ENCODE measurements at regions not wholly inside any gene's neighbourhood (a gene's known extent, or its start where the extent isn't known, plus 50 kb on each side); places are given as distances from the start of the nearest gene placed in this dataset.
"Not testable (repeated sequence)": the region's sequence is repeated elsewhere in the genome, so short reads cannot be mapped to it uniquely, and the experiment has no call there.

DNA sequence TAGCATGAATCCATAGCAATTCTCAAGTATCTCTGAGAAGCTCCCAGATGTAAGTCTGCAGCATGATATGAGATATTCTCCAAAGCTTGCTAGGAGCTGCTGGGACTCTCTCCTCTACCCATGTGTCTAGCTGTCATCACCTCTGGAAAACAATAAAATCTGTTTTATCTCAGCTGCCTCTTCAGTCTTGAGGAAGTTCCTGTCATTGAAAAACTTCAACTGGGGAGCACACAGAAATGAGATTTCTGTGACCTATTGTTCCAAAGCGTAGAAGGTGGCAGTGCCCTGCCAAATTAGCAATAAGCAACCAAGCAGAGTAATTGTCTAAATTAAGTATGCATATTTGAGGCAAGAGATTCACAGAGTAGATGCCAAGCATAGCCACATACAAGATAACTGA is 1380.6 kb upstream of the RAG2 start:
- Histone ChIP-seq H3K36me3 (ENCODE audit: control insufficient read depth, insufficient read depth, low read length) (no peaks in the 10 kb centered on the region), H3K9me3 (ENCODE audit: control insufficient read depth, low read depth, low read length) (no peaks in the 10 kb centered on the region), H3K4me3 (ENCODE audit: low read length) (no peak overlapping the region), H3K27me3 (ENCODE audit: control insufficient read depth, insufficient read depth, low read length) (no peaks in the 10 kb centered on the region), H3K27ac (ENCODE audit: low read length) (no peak overlapping the region), H3K4me1 (ENCODE audit: control insufficient read depth, insufficient read depth, low read length) (no peaks in the 10 kb centered on the region)
- no peak for DNase-seq
- WGBS (ENCODE audit: insufficient coverage, low lambda C conversion rate), result no CpG with 5 or more reads among the region's 1 CpG

DNA sequence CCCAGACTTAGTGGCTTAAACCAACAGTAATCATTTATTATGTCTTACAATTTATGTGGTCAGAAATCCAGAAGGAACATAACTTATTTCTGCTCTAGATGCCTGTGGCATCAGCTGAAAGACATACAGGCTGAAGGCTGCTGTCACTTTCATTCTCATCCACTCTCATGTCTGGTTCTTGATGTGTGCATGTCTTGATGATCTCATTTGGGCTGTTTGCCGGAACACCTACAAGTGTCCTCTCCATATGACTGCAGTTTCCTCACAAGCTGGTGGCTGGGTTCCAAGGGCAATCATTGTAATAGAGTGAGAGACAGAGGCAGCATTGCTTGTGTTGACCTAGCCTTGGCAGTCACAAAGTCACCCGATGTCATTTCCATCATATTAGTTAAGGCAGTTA is 1375.9 kb upstream of the RAG2 start:
- no CpG with 5 or more reads among the region's 2 CpGs for WGBS (ENCODE audit: insufficient coverage, low lambda C conversion rate)
- Histone ChIP-seq H3K36me3 (ENCODE audit: control insufficient read depth, insufficient read depth, low read length) (no peaks in the 10 kb centered on the region), H3K4me3 (ENCODE audit: low read length) (no peak overlapping the region), H3K9me3 (ENCODE audit: control insufficient read depth, low read depth, low read length) (no peaks in the 10 kb centered on the region), H3K27ac (ENCODE audit: low read length) (no peak overlapping the region), H3K4me1 (ENCODE audit: control insufficient read depth, insufficient read depth, low read length) (no peaks in the 10 kb centered on the region), H3K27me3 (ENCODE audit: control insufficient read depth, insufficient read depth, low read length) (no peaks in the 10 kb centered on the region)
- DNase-seq, result peak in 1 of 2 donors; percentile 6

DNA sequence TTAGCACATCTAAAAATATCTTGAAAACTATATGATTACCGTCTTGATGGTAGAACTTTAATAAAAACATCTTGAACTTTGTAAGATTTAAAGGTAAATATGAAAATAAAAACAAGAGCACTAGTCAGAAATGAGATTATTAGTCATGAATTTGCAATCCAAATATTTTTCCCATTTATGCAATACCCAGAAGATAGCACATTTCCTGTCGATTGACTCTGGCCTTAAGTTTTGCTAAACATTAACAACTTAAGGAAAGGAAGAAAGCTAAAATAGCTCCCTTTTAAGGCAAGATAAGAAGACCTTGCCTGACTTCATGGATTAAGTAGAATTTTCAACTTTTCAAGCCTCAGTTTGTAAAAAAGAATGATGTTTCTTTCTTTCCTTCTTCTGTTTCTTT is 1374.7 kb upstream of the RAG2 start:
- Histone ChIP-seq H3K36me3 (ENCODE audit: control insufficient read depth, insufficient read depth, low read length) (no peaks in the 10 kb centered on the region), H3K27me3 (ENCODE audit: control insufficient read depth, insufficient read depth, low read length) (no peaks in the 10 kb centered on the region), H3K4me1 (ENCODE audit: control insufficient read depth, insufficient read depth, low read length) (no peaks in the 10 kb centered on the region), H3K9me3 (ENCODE audit: control insufficient read depth, low read depth, low read length) (peaks cover 2% of the 10 kb centered on the region), H3K4me3 (ENCODE audit: low read length) (no peak overlapping the region), H3K27ac (ENCODE audit: low read length) (no peak overlapping the region)
- DNase-seq, result peak in 1 of 2 donors; percentile 5
- 89% methylated on average over 1 of the region's 2 CpGs for WGBS (ENCODE audit: insufficient coverage, low lambda C conversion rate)

DNA sequence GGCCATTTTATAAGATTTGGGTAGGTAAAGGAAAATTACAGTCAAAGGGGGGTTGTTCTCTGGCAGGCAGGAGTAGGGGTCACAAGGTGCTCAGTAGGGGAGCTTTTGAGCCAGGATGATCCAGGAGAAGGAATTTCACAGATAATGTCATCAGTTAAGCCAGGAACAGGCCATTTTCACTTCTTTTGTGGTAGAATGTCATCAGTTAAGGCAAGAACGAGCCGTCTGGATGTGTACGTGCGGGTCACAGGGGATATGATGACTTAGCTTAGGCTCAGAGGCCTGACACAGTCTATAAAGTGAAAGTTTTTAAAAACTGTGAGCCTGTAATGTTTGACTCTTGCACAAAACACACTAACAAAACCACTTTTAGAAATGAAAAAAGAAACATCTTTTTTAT is 1371.3 kb upstream of the RAG2 start:
- not testable (repeated sequence) for H3K4me3 ChIP-seq (ENCODE audit: low read length); H3K4me1 ChIP-seq (ENCODE audit: control insufficient read depth, insufficient read depth, low read length); DNase-seq; H3K27me3 ChIP-seq (ENCODE audit: control insufficient read depth, insufficient read depth, low read length); H3K36me3 ChIP-seq (ENCODE audit: control insufficient read depth, insufficient read depth, low read length); H3K27ac ChIP-seq (ENCODE audit: low read length); H3K9me3 ChIP-seq (ENCODE audit: control insufficient read depth, low read depth, low read length)
- whole genome bisulfite sequencing (ENCODE audit: insufficient coverage, low lambda C conversion rate), result no CpG with 5 or more reads among the region's 4 CpGs

DNA sequence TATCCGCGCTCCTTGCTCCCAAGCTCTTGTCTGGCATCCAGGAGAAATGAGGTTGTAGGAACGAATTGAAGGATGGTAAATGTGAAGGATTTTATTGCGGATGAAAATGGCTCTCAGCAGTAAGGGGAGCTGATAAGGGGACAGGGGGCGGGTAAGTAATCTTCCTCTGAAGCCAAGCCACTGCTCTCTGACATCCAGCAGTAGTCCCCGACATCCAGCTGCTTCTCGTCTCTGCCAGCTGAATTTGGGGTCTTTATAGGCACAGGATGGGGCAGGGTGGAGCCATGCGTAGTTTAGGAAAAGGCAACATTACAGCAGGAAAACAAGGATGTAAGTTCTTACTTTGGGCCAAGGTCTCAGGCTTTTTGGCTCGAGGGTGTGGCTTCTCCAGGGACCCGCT is 1370.1 kb upstream of the RAG2 start:
- H3K27ac ChIP-seq (ENCODE audit: low read length), result no peak overlapping the region
- DNase-seq, result no peak
- no peak overlapping the region for H3K4me3 ChIP-seq (ENCODE audit: low read length)
- no peaks in the 10 kb centered on the region for H3K36me3 ChIP-seq (ENCODE audit: control insufficient read depth, insufficient read depth, low read length)
- H3K27me3 ChIP-seq (ENCODE audit: control insufficient read depth, insufficient read depth, low read length), result no peaks in the 10 kb centered on the region
- H3K4me1 ChIP-seq (ENCODE audit: control insufficient read depth, insufficient read depth, low read length), result no peaks in the 10 kb centered on the region
- WGBS (ENCODE audit: insufficient coverage, low lambda C conversion rate), result 100% methylated on average over 2 of the region's 10 CpGs
- H3K9me3 ChIP-seq (ENCODE audit: control insufficient read depth, low read depth, low read length), result peaks cover 2% of the 10 kb centered on the region

DNA sequence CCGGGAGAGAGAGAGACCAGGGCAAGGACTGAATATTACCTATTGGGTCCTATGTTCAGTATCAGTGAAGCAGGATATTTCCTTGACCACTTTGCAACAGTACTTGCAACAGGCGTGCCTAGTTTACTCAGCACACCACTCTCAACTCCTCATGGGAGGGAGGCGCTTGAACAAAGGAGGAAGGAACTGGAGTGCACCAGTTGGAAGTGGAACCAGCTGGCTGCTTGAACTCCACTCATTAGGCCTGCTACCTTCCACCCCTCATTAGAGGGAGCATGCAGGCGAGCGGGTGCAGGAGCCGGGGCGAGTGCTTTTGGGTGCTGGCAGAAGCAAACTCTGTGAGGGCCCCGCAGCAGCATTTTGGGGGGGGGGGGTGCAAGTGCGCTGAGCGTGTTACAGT is 1369.6 kb upstream of the RAG2 start:
- Histone ChIP-seq H3K36me3 (ENCODE audit: control insufficient read depth, insufficient read depth, low read length) (no peaks in the 10 kb centered on the region), H3K27me3 (ENCODE audit: control insufficient read depth, insufficient read depth, low read length) (no peaks in the 10 kb centered on the region), H3K4me1 (ENCODE audit: control insufficient read depth, insufficient read depth, low read length) (no peaks in the 10 kb centered on the region), H3K4me3 (ENCODE audit: low read length) (no peak overlapping the region), H3K27ac (ENCODE audit: low read length) (no peak overlapping the region), H3K9me3 (ENCODE audit: control insufficient read depth, low read depth, low read length) (peaks cover 2% of the 10 kb centered on the region)
- no peak for DNase-seq
- no CpG with 5 or more reads among the region's 10 CpGs for WGBS (ENCODE audit: insufficient coverage, low lambda C conversion rate)

DNA sequence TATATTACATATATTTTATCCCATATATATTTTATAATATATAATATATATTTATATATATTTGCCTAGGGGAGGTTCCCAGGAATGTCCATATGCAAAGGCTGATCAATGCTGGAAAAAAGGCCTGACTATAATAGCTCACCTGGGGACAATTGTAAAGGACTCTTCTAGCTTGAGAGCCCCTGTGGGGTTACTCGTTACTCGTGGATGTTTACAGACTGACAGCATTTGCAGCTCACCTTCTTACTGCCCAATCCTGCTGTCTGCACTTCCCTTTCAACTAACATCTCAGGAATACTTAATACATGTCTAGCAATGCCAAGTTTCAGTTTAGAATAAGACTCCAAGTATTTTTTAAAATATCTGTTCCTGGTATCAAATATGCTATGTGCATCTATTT is 1365.4 kb upstream of the RAG2 start:
- Histone ChIP-seq H3K36me3 (ENCODE audit: control insufficient read depth, insufficient read depth, low read length) (no peaks in the 10 kb centered on the region), H3K9me3 (ENCODE audit: control insufficient read depth, low read depth, low read length) (peaks cover 2% of the 10 kb centered on the region), H3K4me1 (ENCODE audit: control insufficient read depth, insufficient read depth, low read length) (no peaks in the 10 kb centered on the region), H3K27ac (ENCODE audit: low read length) (no peak overlapping the region), H3K4me3 (ENCODE audit: low read length) (no peak overlapping the region), H3K27me3 (ENCODE audit: control insufficient read depth, insufficient read depth, low read length) (no peaks in the 10 kb centered on the region)
- WGBS (ENCODE audit: insufficient coverage, low lambda C conversion rate), result no CpG with 5 or more reads among the region's 2 CpGs
- no peak for DNase-seq

DNA sequence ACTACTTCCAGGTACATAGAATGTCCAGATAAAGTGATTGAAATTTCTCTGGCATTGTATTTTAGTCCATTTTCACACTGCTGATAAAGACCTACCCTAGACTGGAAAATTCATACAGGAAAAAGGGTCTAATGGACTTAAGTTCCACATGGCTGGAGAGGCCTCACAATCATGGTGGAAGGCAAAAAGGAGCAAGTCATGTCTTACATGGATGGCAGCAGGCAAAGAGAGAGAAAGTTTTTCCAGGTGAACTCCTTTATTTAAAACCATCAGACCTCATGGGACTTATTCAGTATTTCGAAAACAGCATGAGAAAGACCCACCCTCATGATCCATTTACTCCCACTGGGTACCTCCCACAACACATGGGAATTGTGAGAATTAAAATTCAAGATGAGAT is 1359.7 kb upstream of the RAG2 start:
- Histone ChIP-seq H3K9me3 (ENCODE audit: control insufficient read depth, low read depth, low read length) (no peaks in the 10 kb centered on the region), H3K4me3 (ENCODE audit: low read length) (no peak overlapping the region), H3K4me1 (ENCODE audit: control insufficient read depth, insufficient read depth, low read length) (no peaks in the 10 kb centered on the region), H3K36me3 (ENCODE audit: control insufficient read depth, insufficient read depth, low read length) (no peaks in the 10 kb centered on the region), H3K27me3 (ENCODE audit: control insufficient read depth, insufficient read depth, low read length) (no peaks in the 10 kb centered on the region), H3K27ac (ENCODE audit: low read length) (no peak overlapping the region)
- no CpG with 5 or more reads among the region's 1 CpG for WGBS (ENCODE audit: insufficient coverage, low lambda C conversion rate)
- no peak for DNase-seq

DNA sequence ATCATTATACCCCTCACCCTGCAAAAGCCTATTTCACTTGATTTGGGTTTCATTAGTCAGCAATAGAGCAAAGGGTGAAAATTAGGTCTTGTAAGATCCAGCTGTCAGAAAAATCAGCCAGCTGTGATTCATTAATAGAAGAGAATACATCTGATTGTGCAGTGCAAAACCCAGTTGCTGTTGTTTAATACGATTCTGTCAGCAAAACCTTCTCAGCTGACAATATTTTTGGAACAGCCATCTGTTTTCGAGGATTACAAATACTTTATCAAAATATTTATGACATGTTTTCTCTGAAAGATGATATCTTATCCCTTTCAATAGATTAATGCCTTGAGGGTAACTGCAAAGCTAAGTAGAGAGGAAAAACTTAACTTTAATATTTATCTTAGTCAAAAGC is 1354.0 kb upstream of the RAG2 start:
- no peak for DNase-seq
- Histone ChIP-seq H3K36me3 (ENCODE audit: control insufficient read depth, insufficient read depth, low read length) (no peaks in the 10 kb centered on the region), H3K27me3 (ENCODE audit: control insufficient read depth, insufficient read depth, low read length) (no peaks in the 10 kb centered on the region), H3K27ac (ENCODE audit: low read length) (no peak overlapping the region), H3K4me1 (ENCODE audit: control insufficient read depth, insufficient read depth, low read length) (no peaks in the 10 kb centered on the region), H3K9me3 (ENCODE audit: control insufficient read depth, low read depth, low read length) (no peaks in the 10 kb centered on the region), H3K4me3 (ENCODE audit: low read length) (no peak overlapping the region)
- 100% methylated on average over 1 of the region's 2 CpGs for WGBS (ENCODE audit: insufficient coverage, low lambda C conversion rate)

DNA sequence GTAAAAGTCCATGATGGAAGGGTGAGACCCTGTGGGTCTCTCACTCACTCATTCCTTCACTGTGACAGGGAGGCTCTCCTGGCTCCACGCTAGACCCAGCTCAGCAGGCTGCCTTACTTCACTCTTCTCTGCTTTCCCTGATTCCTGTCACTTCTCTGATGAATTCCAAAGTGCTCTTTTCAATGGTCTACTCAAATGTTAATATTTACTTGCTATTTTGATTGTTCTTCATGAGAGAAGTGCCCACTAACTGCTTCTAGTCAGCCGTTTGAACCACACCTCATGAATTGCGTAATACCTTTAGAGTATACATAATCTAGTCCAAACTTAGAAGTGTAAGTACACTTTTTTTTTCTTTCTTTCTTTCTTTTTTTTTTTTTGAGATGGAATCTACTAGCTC is 1350.2 kb upstream of the RAG2 start:
- H3K9me3 ChIP-seq (ENCODE audit: control insufficient read depth, low read depth, low read length), result peaks cover 10% of the 10 kb centered on the region
- H3K27ac ChIP-seq (ENCODE audit: low read length), result no peak overlapping the region
- no peaks in the 10 kb centered on the region for H3K4me1 ChIP-seq (ENCODE audit: control insufficient read depth, insufficient read depth, low read length)
- DNase-seq, result peak in 1 of 2 donors; percentile 6
- H3K4me3 ChIP-seq (ENCODE audit: low read length), result no peak overlapping the region
- H3K27me3 ChIP-seq (ENCODE audit: control insufficient read depth, insufficient read depth, low read length), result no peaks in the 10 kb centered on the region
- H3K36me3 ChIP-seq (ENCODE audit: control insufficient read depth, insufficient read depth, low read length), result no peaks in the 10 kb centered on the region
- 60% methylated on average over 3 of the region's 3 CpGs for WGBS (ENCODE audit: insufficient coverage, low lambda C conversion rate)

DNA sequence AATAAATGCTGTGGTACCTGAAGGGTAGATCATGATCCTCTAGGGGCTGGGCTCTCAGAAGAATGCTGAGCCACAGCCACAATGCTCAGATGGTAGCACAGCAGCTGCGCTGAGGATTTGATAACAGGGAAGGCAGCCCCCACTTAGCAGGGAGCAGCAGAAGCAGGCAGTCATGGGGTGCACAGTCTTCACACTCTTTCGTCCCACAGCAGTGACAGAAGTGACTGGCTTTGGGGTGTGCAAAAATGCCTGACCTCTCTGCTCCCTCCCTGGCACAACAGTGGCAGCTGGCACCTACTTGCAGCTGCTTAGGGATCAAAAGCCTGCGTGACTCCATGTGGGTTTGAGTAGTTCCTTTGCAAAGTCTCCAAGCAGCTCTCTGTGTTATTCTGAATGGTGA is 1349.8 kb upstream of the RAG2 start:
- no CpG with 5 or more reads among the region's 3 CpGs for WGBS (ENCODE audit: insufficient coverage, low lambda C conversion rate)
- no peaks in the 10 kb centered on the region for H3K4me1 ChIP-seq (ENCODE audit: control insufficient read depth, insufficient read depth, low read length)
- no peak for DNase-seq

More for the DNA sequence above, 1349.8 kb upstream of the RAG2 start:
- no peaks in the 10 kb centered on the region for H3K27me3 ChIP-seq (ENCODE audit: control insufficient read depth, insufficient read depth, low read length)
- H3K9me3 ChIP-seq (ENCODE audit: control insufficient read depth, low read depth, low read length), result peaks cover 10% of the 10 kb centered on the region
- no peak overlapping the region for H3K27ac ChIP-seq (ENCODE audit: low read length)
- H3K4me3 ChIP-seq (ENCODE audit: low read length), result no peak overlapping the region
- H3K36me3 ChIP-seq (ENCODE audit: control insufficient read depth, insufficient read depth, low read length), result no peaks in the 10 kb centered on the region
